Right cardiac atrium (tissue), 5 donors: ENCODE measurements at regions not wholly inside any gene's neighbourhood (a gene's known extent, or its start where the extent isn't known, plus 50 kb on each side); places are given as distances from the start of the nearest gene placed in this dataset.
"Not testable (repeated sequence)": the region's sequence is repeated elsewhere in the genome, so short reads cannot be mapped to it uniquely, and the experiment has no call there.

Source experiments
- ATAC-seq, 2 donors: fragments of 200-7000 bp; cut with Tn5 transposase; one replicate each; pipeline versions ENCODE4 v1.8.0 to v1.9.1; 2020; ENCODE audit warnings: moderate library complexity in 2 of 2, mild to moderate bottlenecking in 1 of 2
- DNase-seq, 3 donors: peaks; one replicate each; pipeline ENCODE4 v3.0.0-alpha.2; 2020
- H3K27ac ChIP-seq: one replicate; pipeline ENCODE4 v1.5.1; 2013; ENCODE audit warnings: mild to moderate bottlenecking, low read length, control low read depth, moderate library complexity
- H3K27me3 ChIP-seq: one replicate; pipeline ENCODE4 v1.6.1; 2013; ENCODE audit not compliant: control insufficient read depth, insufficient read depth
- H3K4me1 ChIP-seq: one replicate; pipeline ENCODE4 v1.6.1; 2013; ENCODE audit warnings: low read length; ENCODE audit not compliant: control insufficient read depth, insufficient read depth
- H3K4me3 ChIP-seq: one replicate; pipeline ENCODE4 v1.5.1; 2013; ENCODE audit warnings: low read length, control low read depth
- H3K9me3 ChIP-seq: one replicate; pipeline ENCODE4 v1.6.1; 2013; ENCODE audit warnings: low read length; ENCODE audit not compliant: control insufficient read depth
- WGBS: extraction: QIAGEN DNeasy Blood & Tissue Kit; methylation state at CpG from one replicate; pipeline ENCODE4 v1.1.7; 2013; 5-methylcytosine and 5-hydroxymethylcytosine counted together
- intact Hi-C, 4 donors: fragments of 100-400 bp; cut with DNase I; formaldehyde crosslinking; loops; one replicate each; pipeline versions ENCODE4 v1.11.0 to v1.14.0; 2022 to 2023
- donor health status: healthy with polysubstance abuse.
- donor health status: DM: no; HTN: yes; CAD: no.
- donor health status: DM: no; HTN: no; CAD: no.
- donor health status: DM: no; HTN: yes; CAD: no; lungs with severe emphysema.
- donor health status: DM: yes; HTN: yes; CAD: no.

DNA sequence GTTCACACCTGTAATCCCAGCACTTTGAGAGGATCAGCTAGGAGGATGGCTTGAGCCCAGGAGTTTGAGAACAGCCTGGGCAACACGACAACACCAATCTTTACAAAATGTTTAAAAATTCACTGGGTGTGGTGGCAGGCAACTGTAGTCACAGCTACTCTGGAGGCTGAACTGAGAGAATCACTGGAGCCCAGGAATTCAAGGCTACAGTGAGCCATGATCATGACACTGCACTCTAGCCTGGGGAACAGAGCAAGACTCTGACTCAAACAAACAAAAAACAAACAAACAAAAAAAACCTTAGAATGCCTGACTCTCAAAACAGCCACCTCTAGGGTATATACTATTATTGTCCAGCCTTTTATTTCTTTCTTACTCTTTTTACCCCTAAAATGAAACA, 56.5 kb upstream of the PAPSS2 start:
- no peaks in the 10 kb centered on the region for H3K27me3 ChIP-seq
- peaks cover 4% of the 10 kb centered on the region for H3K4me1 ChIP-seq
- no peak overlapping the region for H3K4me3 ChIP-seq
- H3K27ac ChIP-seq = no peak overlapping the region
- intact Hi-C loops = no loop called here
- 65% methylated on average over 1 of the region's 1 CpG for WGBS
- no peaks in the 10 kb centered on the region for H3K9me3 ChIP-seq
- DNase-seq (no peak), ATAC-seq (no peak)

- ATAC-seq (no peak), DNase-seq (no peak)
- Histone ChIP-seq H3K27me3 (no peaks in the 10 kb centered on the region), H3K27ac (no peak overlapping the region), H3K4me3 (no peak overlapping the region), H3K9me3 (no peaks in the 10 kb centered on the region), H3K4me1 (peaks cover 4% of the 10 kb centered on the region)
- 77% methylated on average over 4 of the region's 4 CpGs for WGBS
- intact Hi-C loops = no loop called here
Measured at GRCh38 chr10:87603769-87604168, 55.9 kb upstream of the PAPSS2 start.

DNA sequence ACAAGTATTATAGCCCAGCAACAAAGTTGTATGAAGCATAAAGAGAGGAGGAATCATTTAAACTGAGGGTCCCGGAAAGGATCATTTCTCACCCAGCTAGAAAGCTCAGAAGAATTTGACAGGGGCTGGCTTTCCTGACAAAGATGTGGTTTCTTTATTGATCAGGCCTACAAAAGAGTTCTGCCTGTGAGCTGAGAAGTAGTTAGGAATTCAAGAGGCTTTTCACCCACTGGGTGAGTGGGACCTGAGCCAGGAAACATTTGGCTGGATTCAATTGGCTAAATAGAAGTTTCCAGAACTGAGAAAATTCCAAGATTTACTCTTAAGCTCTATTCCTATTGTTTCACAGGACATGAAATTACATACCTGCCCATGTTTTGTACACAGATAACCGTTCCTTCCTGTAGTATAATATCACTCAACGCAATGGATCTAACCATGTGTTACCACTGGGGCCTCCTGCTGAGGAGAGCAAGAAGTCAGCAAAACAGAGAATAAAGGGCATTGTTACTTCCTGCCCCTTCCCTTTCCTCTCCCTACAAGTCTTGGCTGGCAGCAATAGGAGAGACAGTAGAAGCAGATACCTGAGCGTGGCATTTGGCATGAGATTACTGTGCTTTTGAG, 53.9 kb upstream of the PAPSS2 start:
- intact Hi-C loops = no loop called here
- H3K27me3 ChIP-seq = no peaks in the 10 kb centered on the region
- 65% methylated on average over 4 of the region's 4 CpGs for WGBS
- H3K9me3 ChIP-seq = no peaks in the 10 kb centered on the region
- no peak overlapping the region for H3K4me3 ChIP-seq
- H3K4me1 ChIP-seq = peaks cover 4% of the 10 kb centered on the region
- ATAC-seq = peak in 1 of 2 donors; percentile 37
- no peak for DNase-seq
- H3K27ac ChIP-seq = no peak overlapping the region

GRCh38 chr10:87608756-87609155, 50.9 kb upstream of the PAPSS2 start:
- WGBS = 63% methylated on average over 4 of the region's 4 CpGs
- Histone ChIP-seq H3K4me1 (peaks cover 4% of the 10 kb centered on the region), H3K27ac (no peak overlapping the region), H3K27me3 (no peaks in the 10 kb centered on the region), H3K4me3 (no peak overlapping the region), H3K9me3 (no peaks in the 10 kb centered on the region)
- DNase-seq = no peak
- no peak for ATAC-seq
- intact Hi-C loops = no loop called here

DNA sequence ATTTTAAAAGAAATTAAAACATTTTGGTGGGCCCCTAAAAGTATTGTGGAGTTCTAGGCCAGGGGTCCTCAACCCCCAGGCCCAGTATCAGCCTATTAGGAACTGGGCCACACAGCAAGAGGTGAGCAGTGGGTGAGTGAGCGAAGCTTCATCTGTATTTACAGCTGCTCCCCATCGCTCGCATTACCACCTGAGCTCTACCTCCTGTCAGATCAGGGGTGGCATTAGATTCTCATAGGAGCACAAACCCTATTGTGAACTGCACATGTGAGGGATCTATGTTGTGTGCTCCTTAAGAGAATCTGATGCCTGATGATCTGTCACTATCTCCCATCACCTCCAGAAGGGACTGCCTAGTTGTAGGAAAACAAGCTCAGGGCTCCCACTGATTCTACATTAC, 50.1 kb upstream of the PAPSS2 start:
- WGBS = 80% methylated on average over 3 of the region's 3 CpGs
- ATAC-seq, intact Hi-C loops: not testable (repeated sequence)

More for the DNA sequence above, 50.1 kb upstream of the PAPSS2 start:
- H3K27me3 ChIP-seq, H3K4me3 ChIP-seq, H3K27ac ChIP-seq, H3K9me3 ChIP-seq, DNase-seq, H3K4me1 ChIP-seq: not testable (repeated sequence)
